ENCODE measurements at regions not wholly inside any gene's neighbourhood (a gene's known extent, or its start where the extent isn't known, plus 50 kb on each side); places are given as distances from the start of the nearest gene placed in this dataset.

DNA sequence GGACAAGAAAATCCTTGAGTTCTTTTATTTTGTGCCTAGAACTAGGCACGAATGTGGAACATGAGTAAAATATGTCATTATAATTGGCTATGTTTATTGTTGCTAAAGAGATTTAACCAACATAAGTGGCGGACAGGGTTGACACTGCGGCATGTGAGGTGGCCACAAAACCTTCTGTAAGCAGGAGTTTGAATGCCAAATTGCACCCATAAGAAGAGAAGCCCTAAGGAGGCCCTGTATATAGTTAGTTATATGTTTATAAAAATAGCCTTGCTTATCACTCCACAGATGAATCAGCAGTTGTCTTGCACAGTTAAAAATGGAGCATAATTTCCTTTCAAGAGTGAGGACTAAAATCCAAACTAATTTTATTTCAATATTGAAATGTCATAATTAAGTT, 336.1 kb downstream of the GBA3 start:
- TF ChIP-seq CTCF (IDR thresholded peaks at IDR 0.05) (no peak), POLR2A (IDR thresholded peaks at IDR 0.05) (no peak)
